ENCODE measurements at regions not wholly inside any gene's neighbourhood (a gene's known extent, or its start where the extent isn't known, plus 50 kb on each side); places are given as distances from the start of the nearest gene placed in this dataset.

DNA sequence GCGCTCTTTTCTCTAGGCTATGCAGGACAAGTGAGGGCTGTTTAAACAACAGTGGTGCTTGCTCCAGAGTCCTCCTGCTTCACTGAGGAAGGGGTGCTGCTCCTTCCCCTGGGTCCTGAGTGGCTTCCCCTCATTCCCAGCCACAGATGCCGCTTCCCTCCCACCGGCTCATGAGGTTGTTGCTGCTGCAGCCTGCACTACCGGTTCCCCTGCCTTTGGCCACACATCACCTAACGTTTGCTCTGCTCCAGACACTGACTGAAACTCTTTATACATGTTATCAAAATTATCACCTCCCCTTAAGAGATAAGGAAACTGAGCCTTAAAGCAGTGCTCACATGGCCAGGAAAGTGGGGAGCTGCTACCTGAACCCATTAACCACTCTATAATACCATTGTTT lies 130.8 kb upstream of the LGALSL start:
- no peak for DNase-seq

DNA sequence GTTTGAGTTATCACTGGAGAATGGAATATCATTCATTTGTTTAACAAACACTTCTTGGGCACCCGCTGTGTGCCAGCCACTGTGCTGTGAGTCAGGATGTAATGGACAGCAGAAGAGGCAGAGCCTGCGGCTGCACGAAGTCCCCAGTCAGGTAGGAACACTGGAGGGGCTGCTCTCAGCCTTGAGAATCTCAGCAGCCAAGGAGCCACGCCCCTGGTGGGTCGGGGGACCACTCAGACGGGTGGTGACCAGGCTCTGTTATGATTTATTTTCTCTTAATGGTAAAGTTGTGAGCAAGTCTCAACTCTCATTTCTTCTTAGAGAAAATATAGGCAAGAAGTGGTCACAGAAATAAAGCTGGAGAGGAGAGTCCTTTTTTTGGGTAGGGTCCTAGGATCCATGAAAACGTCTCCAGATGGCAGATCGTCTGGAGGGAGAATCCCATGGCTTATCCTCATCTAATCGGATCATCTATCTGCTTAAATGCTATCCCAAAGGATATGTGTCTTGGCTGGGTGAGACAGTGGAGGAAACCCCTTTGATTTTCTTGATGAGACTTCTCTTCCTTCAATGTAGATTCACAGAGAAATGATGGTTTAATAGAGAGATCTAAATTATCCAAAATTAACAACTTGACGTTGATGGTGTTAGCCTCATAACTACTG lies 129.1 kb upstream of the LGALSL start:
- no peak for DNase-seq

DNA sequence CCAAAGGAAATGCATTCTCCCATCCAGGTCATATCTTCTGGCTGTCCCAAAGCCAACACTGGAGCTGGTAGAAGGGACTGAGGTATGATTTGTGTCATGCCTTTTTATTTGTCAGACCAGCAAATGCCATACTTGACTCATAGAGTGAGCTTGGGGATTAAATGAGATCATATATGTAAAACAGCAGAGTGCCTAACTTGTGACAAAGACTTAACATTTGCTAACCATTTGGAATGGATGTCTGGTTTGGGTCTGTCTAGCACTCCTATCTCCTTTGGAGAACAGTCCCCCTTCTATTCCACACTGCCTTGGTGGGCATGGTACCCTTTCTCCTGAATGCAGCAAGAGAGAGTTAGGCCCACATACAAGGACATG lies 128.5 kb upstream of the LGALSL start:
- peak; percentile 76 for DNase-seq

DNA sequence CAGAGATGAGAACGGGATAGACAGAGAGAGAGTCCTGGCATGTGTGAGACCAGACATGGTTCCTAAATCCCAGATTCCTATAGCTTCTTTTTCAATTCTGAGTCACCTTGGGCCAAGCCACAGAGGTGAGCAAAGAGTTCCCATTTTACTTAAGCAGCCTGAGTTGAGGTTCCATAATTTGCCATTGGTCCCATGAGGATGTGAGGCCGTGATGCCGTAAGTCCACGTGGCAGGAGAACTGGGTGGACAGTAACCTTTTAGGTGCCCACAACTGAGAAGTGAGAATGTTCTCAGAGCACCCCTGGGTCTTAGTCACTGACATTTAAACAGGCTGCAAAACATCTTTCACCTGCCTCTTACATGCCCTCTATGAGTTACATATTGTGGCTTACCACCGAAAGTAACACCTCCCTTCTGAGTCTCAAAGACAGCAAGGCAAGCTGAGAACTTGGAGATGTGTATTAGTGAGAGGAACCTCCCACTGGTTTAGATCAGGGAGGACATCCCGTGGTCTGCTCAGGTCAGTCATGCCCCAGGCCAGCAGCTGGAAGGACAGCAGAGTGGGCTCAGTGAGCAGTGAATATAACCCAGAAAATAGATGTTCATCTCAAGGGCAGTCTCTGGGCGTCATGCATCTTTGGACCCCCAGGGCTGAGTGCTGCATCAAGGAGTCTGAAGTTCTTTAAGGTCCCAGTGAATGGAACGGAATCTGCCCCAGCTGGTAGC lies 127.9 kb upstream of the LGALSL start:
- peak; percentile 94 for DNase-seq

DNA sequence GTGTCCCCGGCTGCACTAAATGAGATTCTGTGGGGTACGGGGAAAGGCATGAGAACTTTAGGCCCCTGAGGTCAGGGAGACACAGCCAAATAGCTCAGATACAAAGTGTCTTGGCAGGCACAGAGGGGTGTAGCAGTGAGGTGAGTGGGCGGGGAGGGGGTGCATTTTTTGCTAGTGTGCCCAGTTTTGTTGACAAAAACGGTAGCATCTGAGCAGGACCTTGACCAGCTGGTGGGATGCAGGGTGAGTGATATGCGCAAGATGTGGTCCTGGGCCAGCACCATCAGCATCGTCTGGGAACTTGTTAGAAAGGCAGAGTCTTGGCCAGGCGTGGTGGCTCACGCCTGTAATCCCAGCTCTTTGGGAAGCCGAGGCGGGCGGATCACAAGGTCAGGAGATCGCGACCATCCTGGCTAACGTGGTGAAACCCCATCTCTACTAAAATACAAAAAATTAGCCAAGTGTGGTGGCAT lies 127.3 kb upstream of the LGALSL start:
- no peak for DNase-seq

DNA sequence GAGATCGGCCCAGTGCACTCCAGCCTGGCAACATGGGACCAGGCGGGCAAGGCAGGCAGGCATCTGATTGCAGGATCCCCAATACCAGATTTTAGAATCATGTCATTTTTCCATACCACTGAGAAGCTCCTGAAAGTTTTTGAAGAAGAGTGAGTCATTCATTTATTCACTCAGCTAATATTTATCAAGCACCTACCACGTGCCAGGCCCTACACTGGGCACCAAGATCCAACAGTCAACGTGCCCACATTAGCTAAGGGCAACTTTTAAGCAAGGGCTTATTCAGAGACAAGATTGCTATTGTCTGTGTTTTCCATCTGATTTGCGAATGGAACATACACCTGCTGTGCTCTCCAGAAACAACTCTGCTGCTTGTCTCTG lies 126.8 kb upstream of the LGALSL start:
- DNase-seq = no peak

DNA sequence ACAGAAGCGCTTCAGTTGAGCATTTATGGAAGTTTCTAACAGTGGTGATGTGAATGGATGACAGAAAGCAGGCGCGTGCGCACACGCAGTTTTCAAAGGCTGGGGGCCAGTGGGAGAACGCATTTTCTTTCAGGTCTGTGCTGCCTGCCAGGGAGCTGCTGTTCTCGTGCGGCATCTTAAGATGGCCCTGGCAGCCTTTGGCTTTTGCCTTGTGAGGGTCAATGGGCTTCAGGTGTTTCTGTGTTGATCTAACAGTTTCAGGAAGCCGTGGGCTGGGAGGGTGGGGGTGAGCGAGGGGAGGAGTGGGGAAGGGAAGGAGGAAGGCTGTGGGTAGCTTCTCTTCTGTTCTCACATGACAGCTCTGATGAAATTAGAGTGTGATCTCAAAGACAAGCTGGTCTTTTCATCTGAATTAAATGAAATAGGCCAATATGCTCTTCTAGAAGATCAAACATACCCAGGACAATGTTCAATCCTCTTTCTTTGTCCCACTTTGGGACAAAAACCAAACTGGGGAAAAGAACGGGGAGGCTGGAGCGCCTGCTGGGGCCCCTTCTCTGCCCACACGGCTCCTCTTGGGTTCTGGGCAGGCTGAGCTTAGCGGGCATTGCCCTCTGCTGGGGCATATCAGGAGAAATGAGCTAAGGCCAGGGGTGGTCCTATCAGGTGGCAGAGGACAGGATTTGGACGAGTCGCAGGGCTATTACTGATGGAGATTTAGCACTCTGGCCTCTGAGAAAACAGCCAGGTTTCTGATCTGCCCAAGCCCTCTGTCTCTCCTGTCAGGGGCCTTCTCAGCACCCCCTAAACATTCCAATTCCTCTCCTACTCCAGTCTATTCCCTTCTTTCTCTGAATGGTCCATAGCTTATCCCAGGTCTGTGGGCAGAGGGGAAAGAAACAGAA lies 126.2 kb upstream of the LGALSL start:
- DNase-seq = peak; percentile 65

DNA sequence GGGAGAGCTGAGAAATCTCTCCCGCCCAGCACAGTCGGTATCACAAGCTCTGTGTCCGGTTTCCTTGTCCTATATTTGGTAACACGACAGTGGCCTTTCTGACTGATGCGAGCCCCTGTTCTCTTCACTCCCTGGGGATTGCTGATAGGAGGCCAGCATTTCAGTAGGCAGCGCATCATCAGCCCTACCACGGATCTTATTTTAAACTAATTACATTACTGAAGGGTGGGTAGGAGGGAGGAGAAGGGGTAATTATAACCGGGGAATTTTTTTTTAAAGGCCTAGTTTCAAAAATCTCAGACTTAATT lies 125.6 kb upstream of the LGALSL start:
- DNase-seq = no peak

DNA sequence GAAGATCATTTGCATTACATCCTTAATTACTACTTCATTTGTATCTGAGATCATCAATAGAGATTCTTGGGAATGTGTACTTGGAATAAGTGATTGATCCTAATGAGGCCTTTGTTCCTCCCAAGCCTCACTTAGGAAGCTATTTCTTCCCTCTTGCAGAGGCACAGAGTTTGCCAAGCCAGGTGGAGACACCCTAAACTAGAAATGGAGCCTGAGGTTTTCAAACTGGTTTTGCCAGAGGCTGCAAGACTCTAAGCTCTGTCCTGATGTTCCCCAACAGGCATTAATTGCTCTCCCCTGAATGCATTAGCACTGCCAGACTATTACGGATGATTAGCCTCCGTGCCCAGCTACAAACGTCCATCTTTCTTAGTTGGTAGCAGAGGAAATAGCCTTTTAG lies 125.2 kb upstream of the LGALSL start:
- DNase-seq = no peak

DNA sequence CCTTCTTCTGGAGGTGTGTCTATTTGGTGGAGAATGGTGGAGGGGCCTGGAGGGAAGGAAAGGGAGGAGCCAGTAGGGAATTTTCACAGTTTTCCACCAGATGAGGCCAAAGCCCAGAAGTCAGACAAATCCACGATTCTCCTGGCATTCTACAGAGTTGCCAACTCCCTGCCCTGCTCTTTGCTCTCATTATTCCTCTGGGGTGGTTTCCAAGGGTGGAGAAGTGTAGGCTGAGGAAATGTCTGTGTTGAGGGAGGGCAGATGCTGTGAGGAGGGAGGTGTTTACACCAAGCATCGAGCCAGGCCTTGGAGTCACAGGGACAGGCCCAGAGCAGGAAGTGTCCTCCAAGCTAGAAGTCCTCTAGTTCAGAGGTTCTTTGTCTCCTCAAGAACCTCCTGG lies 124.1 kb upstream of the LGALSL start:
- no peak for DNase-seq

DNA sequence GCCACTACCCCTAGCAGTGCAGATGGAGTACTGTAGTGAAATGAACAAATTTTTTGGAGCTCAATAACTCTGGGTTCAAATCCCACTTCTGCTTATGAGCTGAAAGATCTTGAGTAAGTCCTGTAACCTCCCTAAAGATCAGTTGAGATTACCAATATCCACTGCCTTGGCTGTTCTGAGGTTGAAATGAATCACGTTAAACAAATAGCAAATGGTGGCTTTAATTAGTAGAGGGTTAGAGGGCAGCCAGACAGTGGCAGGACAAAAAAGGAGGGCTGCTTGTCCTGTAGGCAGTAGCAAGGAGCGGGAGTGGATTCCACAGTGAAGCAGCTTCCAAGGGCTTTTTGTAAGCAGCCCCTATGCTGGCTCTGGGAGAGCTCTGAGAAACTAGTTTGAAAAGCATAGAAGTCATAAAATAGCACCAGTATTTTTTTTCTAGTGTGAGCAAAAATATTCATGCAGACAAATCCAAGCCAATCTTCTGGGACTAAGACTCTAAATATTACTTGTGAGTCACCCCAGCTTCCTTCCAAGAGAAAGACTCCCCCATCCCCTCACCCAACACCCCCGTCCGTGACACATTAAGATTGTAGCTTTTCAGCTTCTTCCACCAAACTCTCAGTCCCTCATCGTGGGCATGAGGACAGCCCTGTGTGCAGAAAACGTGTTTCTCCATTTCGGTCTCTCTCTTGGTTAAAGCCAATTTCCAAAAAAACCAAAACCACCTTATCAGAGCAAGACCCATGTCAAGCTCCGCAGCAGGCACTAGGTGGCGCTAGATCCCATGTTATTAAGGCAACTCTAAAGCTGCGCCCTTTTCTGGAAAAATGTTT lies 123.5 kb upstream of the LGALSL start:
- peak; percentile 79 for DNase-seq

DNA sequence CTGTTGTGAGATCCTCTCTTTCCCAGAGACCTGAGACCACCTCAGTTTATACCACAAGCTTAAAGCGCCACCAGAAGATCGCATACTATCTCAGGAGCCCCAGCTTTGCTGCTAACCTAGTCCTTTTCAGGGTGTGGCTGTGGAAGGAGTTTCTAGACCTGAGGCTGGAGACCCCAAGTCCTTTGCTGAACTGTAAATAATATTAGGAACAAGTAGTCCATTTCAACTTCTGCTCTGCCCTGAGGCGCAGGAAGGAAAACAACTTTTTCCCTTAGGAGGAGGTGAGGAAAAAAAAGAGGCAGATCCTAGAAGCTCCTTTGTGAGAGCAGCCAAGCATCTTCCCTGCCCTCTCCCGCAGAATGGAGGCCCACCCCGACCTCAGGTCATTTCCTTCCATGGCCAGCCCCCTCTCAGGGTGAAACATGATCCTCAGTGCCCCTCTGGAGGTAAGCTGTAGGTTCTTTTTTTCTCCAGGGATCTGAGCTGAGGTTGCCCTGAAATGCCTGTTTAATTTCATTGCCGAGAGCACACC lies 122.8 kb upstream of the LGALSL start:
- no peak for DNase-seq

DNA sequence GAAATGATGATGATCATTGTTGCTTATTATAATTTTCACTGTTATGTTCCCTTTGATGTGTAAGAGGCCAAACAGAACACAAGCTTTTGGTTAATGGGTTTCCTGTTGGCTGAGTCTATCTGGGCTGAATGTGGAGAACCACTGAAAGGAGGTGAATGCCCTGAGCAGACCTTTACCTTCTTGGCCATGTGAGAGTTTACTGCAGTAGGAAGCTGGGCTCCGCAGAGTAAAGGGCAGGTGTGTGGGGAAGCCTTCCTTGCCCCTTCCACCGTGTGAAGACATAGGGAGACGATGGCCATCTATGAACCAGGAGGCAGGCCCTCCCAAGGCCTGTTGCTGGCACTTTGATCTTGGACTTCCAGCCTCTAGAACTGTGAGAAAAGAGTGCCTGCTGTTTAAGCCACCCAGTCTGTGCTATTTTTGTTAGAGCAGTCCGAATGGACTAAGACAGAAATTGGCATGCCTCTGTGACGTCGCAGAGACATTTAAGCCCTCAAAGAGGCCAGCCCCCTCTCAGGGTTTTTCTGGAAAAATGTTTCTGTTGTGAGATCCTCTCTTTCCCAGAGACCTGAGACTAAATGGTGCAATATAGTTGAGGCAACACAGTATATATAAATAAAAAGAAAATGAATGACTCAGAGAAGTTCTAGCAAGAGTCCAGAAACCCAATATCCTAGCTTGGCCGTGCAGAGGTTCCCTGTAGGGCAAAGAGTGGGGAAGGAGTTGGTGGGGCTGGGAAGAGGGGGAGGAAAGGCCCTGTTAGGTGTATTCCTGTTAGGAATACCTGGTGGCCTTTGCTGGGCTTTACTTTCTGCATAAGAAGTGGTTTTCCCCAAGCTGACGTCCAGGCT lies 121.9 kb upstream of the LGALSL start:
- DNase-seq = no peak

DNA sequence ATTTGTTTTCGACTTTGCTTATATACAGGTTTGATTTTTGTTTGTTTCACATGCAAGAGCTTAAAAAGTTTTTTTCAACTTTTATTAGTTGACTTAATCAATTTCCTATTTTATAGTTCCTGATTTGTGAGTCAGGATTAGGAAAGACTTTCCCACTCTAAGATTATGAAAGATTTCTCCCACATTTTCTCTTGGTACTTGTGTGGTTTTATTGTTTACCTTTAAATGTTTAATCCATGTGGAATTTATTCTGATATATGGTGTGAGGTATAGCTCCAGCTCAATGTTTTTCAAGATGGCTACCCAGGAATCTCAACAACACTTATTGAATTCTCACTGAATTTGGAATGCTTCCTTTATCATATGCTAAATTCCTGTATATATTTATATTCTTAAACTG lies 117.8 kb upstream of the LGALSL start:
- DNase-seq = no peak

DNA sequence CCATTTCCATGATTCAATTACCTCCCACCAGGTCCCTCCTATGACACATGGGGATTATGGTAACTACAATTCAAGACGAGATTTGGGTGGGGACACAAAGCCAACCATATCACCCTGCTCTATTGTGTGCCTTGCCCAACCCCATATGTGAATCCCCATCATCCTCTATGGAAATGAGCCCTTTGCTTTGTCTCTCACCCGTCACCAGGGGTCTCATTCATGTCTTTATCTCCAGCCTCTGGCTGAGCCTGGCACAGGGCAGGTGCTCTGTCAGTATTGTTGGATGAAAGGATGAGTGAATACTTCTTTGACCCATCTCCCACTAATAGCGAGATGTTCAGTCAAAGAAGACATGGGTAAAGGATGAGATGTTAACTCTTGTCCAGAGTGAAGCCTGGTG lies 116.6 kb upstream of the LGALSL start:
- no peak for DNase-seq

DNA sequence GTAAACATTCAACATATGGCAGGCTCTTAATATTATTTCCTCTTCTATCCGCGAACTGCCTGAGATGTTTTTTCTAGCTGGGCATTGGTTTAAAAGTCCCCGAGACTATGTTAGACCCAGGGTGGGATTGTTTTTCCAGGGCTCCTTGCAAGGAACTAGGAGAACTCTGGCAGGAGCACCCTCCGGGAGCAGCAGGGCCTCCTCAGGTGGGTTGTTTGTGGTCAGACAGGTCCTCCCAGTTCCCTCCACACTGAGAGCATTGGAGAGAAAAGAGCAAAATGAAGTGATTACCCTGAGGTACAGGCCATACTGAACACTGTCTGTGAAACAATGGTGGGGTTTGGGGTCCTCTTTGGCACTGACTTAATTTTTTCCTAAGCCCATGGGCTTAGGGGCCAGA lies 115.9 kb upstream of the LGALSL start:
- no peak for DNase-seq

DNA sequence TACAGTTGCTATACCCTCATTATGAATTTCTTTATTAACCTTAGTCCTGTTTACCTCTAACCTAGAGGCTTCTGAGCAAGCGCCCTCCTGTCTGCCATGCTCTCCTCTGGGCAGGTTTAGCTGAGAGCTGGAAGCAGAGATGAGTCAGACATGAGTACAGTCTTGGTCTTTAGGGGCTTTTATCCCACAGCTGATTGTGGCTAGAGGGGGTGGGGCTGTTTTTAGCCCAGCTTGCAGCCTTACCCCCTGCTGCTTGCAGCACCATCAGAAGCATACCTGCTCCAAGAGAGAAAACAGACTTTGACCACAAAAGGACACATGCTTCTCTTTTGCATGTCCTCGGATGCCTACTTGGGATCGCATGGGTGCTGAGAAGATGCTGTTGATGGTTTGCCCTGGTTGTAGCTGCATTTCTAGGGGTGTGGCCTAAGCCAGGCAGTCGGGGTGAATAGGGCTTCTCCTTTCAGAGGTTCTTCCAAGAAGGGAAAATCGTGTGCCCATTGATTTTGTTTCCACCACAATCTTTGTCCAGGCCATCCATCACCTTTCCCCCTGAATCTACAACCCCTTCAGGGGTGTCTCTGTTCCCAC lies 115.0 kb upstream of the LGALSL start:
- DNase-seq = peak; percentile 42

DNA sequence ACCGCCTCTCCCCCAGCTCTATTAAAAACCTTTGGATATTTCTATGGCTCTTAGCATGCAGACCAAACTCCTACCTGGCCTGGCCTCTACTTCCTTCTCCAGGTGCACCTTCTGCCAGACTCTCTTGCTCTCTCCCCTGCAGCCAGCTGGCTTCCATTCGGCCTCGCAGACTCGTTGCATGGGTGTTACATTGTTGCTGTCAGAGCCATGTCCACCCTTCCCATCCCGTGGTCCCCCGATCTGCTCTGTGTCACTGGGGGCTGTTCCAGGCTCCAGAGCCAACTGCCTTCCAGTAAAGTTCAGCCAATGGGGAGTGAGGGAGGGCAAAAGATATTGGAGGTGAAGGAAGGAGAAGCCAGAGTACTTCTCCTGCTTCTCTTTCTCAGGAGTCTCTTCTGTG lies 112.5 kb upstream of the LGALSL start:
- no peak for DNase-seq

DNA sequence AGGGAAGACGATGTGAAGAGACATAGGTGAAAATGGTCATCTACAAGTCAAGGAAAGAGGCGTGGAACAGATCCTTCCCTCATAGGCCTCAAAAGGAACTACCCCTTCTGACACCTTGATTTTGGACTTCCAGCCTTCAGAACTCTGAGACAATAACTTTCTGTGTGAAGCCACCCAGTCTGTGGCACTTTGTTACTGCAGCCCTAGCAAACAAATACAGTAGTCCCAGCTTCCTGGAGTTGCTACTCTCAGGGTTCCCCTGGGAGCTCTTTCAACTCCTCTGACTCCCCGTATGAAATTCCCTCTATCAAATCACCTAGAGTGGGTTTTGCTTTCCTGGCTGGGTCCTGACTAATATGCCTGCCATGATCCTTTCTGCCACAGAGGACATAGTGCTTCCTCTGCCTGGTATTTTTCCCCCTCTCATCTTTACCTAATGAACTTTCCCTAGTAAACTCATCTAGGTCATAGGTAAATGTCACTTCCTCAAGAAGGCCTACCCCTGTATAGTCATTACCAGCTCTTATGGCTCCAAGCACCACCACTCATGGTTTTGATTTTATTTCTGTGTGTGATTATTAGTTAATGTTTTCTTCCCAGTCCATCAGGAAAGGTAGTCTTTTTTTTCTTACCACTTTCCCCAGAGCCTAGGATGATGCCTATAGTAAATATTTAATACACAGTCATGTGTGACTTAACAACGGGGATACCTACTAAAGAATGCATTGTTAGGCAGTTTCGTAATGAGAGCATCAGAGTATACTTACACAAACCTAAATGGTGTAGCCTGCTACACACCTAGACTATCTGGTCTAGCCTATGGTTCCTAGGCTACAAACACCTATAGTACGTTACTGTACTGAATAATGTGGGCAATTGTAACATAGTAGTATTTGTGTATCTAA lies 111.5 kb upstream of the LGALSL start:
- DNase-seq = no peak

DNA sequence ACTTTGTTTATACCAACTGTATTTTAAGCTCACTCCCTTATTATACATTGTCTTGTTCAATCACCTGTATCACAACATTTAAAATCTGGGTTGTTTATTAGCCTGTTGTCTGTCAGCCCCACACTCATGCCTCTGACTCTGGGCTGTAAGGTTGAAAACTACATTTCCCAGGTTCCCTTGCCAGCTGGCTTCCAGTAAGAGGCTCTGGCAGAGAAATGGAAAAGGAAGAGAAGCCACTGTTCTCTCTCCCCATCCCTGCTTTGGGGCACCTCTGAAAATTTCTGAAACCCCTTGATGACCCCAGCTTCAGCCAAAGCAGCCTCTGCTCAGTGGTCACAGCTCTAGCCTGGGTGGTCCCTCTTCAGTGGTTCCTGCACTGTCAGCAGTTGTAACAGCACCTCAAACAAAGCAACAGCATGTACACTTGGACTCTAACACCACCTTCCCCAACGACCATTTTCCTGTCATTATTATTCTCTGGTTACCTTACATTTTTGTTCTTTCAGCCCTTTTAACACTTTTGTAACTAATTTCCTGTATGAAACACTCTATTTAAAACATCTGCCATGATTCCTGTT lies 108.9 kb upstream of the LGALSL start:
- DNase-seq = no peak

Measured in activated CD4-positive, alpha-beta T cell treated with anti-CD3 and anti-CD28 coated beads, Interleukin-10, Interleukin-2, amounts not matched to agents 100 ng/mL and 50 ng/mL, durations not matched to agents 16 hours and 8 hours (primary cell).